ENCODE measurements at regions not wholly inside any gene's neighbourhood (a gene's known extent, or its start where the extent isn't known, plus 50 kb on each side); places are given as distances from the start of the nearest gene placed in this dataset.

GRCh38 chr22:22983816-22984215 is 86.5 kb upstream of the GNAZ start:
- ChIA-PET CTCF (no interaction called here), POLR2A (no interaction called here)
- no peak for DNase-seq (ENCODE audit: low read depth, low spot score)
- H3K27me3 ChIP-seq (ENCODE audit: control insufficient read depth, insufficient read depth, low read length): no peaks in the 10 kb centered on the region
- TF ChIP-seq TCF7L2 (IDR thresholded peaks at IDR 0.05; ENCODE audit: low read depth, low read length) (no peak), SIN3A (IDR thresholded peaks at IDR 0.05; ENCODE audit: borderline replicate concordance, insufficient read depth, low read depth, low read length) (no peak), CTCF (IDR thresholded peaks at IDR 0.05) (no peak), POLR2AphosphoS5 (IDR thresholded peaks at IDR 0.05; ENCODE audit: low read depth, low read length) (no peak), REST (IDR thresholded peaks at IDR 0.05; ENCODE audit: insufficient read depth in 1 of 2, low read depth in 2 of 2, low read length in 1 of 2) (no peak)
- intact Hi-C loops (cut with micrococcal nuclease; ENCODE audit: unreplicated experiment): no loop called here
- in situ Hi-C loops (cut with HindIII; ENCODE audit: low pct_unique_long_range_greater_than_20kb, low sequenced_read_pairs): no loop called here
- no peak for ATAC-seq
- BruUV-seq (replicated peaks): no TSS peak
- no peaks in the 10 kb centered on the region for H3K36me3 ChIP-seq (ENCODE audit: control insufficient read depth, insufficient read depth, low read length)
- no peak overlapping the region for H3K4me3 ChIP-seq (ENCODE audit: low read depth in 2 of 2, low read length in 2 of 2)
- H3K27ac ChIP-seq (ENCODE audit: low read length): no peak overlapping the region
- H3K9me3 ChIP-seq (ENCODE audit: control insufficient read depth, insufficient read depth, low read depth, low read length): peaks cover 12% of the 10 kb centered on the region; the same call in 1 of the 2 replicates
- H3K4me1 ChIP-seq (ENCODE audit: control insufficient read depth, insufficient read depth, low read length): no peaks in the 10 kb centered on the region

DNA sequence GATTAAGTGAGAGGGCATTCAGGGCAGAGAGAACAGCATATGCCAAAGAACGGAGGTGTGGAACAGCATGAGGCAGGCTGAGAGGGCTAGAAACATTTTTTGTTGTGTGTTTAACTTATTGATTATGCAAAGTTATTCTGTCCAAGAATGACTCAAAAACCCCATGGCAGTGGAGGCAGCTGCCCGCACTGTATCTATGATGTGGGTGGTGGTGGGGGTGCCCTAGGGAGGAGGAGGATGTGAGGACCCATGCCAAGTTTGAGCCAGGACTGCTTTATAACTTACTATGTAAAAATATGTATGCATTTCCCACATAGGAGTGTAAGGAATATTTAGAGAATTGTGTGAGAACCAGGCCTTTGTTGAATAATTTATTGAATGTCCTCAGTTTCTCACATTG is 85.4 kb upstream of the GNAZ start:
- Histone ChIP-seq H3K27me3 (ENCODE audit: control insufficient read depth, insufficient read depth, low read length) (no peaks in the 10 kb centered on the region), H3K36me3 (ENCODE audit: control insufficient read depth, insufficient read depth, low read length) (no peaks in the 10 kb centered on the region), H3K4me3 (ENCODE audit: low read depth in 2 of 2, low read length in 2 of 2) (no peak overlapping the region), H3K27ac (ENCODE audit: low read length) (no peak overlapping the region), H3K4me1 (ENCODE audit: control insufficient read depth, insufficient read depth, low read length) (no peaks in the 10 kb centered on the region), H3K9me3 (ENCODE audit: control insufficient read depth, insufficient read depth, low read depth, low read length) (peaks cover 4% of the 10 kb centered on the region; the same call in 1 of the 2 replicates)
- ChIA-PET POLR2A (no interaction called here), CTCF (no interaction called here)
- BruUV-seq (replicated peaks): no TSS peak
- TF ChIP-seq POLR2AphosphoS5 (IDR thresholded peaks at IDR 0.05; ENCODE audit: low read depth, low read length): no peak
- no peak for TF ChIP-seq TCF7L2 (IDR thresholded peaks at IDR 0.05; ENCODE audit: low read depth, low read length)
- no peak for TF ChIP-seq CTCF (IDR thresholded peaks at IDR 0.05)
- intact Hi-C loops (cut with micrococcal nuclease; ENCODE audit: unreplicated experiment) (no loop called here), in situ Hi-C loops (cut with HindIII; ENCODE audit: low pct_unique_long_range_greater_than_20kb, low sequenced_read_pairs) (no loop called here)
- ATAC-seq (no peak), DNase-seq (ENCODE audit: low read depth, low spot score) (no peak)

DNA sequence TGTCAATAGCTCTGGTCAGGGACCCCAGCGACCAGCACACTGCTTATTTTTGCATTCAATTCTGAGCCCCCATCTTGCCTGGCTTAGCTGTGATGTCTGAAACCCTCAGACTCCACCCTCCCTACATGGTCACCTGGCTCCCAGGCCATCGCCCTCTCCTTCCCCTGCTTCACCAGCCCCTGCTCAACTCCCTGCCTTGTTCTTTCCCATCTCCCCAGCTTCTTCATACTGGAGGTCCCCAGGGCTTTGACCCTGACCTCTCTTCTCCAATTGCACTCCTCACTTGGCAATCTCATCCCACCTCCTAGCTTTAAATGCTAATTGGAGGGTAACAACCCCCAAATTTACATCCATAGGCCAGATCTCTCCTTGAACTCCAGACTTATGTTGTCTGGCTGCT is 84.3 kb upstream of the GNAZ start:
- no peak for ATAC-seq
- in situ Hi-C loops (cut with HindIII; ENCODE audit: low pct_unique_long_range_greater_than_20kb, low sequenced_read_pairs): no loop called here
- Histone ChIP-seq H3K27me3 (ENCODE audit: control insufficient read depth, insufficient read depth, low read length) (no peaks in the 10 kb centered on the region; the same call in 1 of the 2 replicates), H3K4me3 (ENCODE audit: low read depth in 2 of 2, low read length in 2 of 2) (no peak overlapping the region), H3K27ac (ENCODE audit: low read length) (no peak overlapping the region), H3K36me3 (ENCODE audit: control insufficient read depth, insufficient read depth, low read length) (no peaks in the 10 kb centered on the region), H3K9me3 (ENCODE audit: control insufficient read depth, insufficient read depth, low read depth, low read length) (no peaks in the 10 kb centered on the region), H3K4me1 (ENCODE audit: control insufficient read depth, insufficient read depth, low read length) (no peaks in the 10 kb centered on the region)
- CTCF ChIA-PET: no interaction called here
- intact Hi-C loops (cut with micrococcal nuclease; ENCODE audit: unreplicated experiment): no loop called here
- POLR2A ChIA-PET: no interaction called here
- no peak for DNase-seq (ENCODE audit: low read depth, low spot score)
- TF ChIP-seq REST (IDR thresholded peaks at IDR 0.05; ENCODE audit: insufficient read depth in 1 of 2, low read depth in 2 of 2, low read length in 1 of 2): no peak
- no peak for TF ChIP-seq CTCF (IDR thresholded peaks at IDR 0.05)
- no peak for TF ChIP-seq SIN3A (IDR thresholded peaks at IDR 0.05; ENCODE audit: borderline replicate concordance, insufficient read depth, low read depth, low read length)
- no peak for TF ChIP-seq POLR2AphosphoS5 (IDR thresholded peaks at IDR 0.05; ENCODE audit: low read depth, low read length)
- no peak for TF ChIP-seq TCF7L2 (IDR thresholded peaks at IDR 0.05; ENCODE audit: low read depth, low read length)
- no TSS peak for BruUV-seq (replicated peaks)
